A549 (cell line): ENCODE measurements at regions not wholly inside any gene's neighbourhood (a gene's known extent, or its start where the extent isn't known, plus 50 kb on each side); places are given as distances from the start of the nearest gene placed in this dataset.

Experiments
- CTCF ChIP-seq: fragments of >200 bp; sonication (Bioruptor Twin); formaldehyde crosslinking; IDR thresholded peaks from 3 replicates; pipeline ENCODE4 v1.5.1; 2016
- KDM5A ChIP-seq: fragments of 200-600 bp; sonication (generic); IDR thresholded peaks from 2 replicates; pipeline ENCODE4 v1.6.1; 2016; ENCODE audit warnings: antibody characterized with exemption, mild to moderate bottlenecking
- MYC ChIP-seq: IDR thresholded peaks from 2 replicates; pipeline ENCODE4 v1.6.1; 2012; ENCODE audit warnings: mild to moderate bottlenecking, inconsistent platforms, low read length, improper control_type of control experiment, borderline replicate concordance
- RFX5 ChIP-seq: fragments of 450-650 bp; IDR thresholded peaks from 2 replicates; pipeline ENCODE4 v1.7.1; 2014; ENCODE audit warnings: antibody characterized with exemption, mild to moderate bottlenecking, moderate library complexity

DNA sequence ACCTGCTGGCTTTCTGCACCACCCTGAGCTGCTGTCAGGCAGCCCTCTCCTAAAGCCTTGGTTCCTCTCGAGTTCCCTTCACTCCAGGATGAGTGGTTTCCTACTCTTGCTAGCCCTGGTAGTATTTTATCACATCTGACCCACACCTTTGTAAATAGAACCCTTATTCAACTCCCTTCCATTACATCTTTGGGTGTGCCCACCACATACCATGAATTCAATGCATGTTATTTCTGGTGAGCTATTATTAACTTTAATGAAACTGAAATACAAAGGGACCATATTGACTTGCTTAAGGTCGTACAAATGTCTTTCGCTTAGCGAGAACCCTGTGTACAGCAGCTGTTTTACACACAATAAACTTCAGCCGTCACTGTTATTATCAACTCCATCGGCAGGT, 521.3 kb downstream of the GRIN2A start:
- no peak for TF ChIP-seq CTCF
- TF ChIP-seq KDM5A: no peak
- no peak for TF ChIP-seq MYC
- no peak for TF ChIP-seq RFX5
